ENCODE measurements at regions not wholly inside any gene's neighbourhood (a gene's known extent, or its start where the extent isn't known, plus 50 kb on each side); places are given as distances from the start of the nearest gene placed in this dataset.
"Not testable (repeated sequence)": the region's sequence is repeated elsewhere in the genome, so short reads cannot be mapped to it uniquely, and the experiment has no call there.

DNA sequence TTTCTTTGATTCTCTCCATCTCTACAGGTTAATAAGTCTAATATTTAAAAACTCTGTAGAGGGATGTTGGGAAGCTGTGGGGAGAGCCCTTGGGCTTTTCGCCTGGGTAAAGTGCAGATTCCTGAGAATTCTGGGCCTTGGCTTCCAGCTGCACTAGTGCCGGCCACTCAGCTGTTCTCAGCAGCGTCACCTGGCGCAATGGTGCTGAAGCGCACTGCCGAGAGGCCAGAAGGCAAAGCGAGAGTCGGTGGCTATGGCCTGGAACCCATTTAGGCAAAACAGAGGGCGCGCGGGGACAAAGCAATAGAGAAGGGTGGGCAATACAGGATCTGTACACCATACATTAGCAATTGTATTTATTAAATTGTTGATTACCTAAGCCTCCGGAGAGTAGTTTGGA, 70.8 kb upstream of the FCGR1A start:
- not testable (repeated sequence) for H3K4me3 Mint-ChIP-seq (ENCODE audit: unreplicated experiment)

DNA sequence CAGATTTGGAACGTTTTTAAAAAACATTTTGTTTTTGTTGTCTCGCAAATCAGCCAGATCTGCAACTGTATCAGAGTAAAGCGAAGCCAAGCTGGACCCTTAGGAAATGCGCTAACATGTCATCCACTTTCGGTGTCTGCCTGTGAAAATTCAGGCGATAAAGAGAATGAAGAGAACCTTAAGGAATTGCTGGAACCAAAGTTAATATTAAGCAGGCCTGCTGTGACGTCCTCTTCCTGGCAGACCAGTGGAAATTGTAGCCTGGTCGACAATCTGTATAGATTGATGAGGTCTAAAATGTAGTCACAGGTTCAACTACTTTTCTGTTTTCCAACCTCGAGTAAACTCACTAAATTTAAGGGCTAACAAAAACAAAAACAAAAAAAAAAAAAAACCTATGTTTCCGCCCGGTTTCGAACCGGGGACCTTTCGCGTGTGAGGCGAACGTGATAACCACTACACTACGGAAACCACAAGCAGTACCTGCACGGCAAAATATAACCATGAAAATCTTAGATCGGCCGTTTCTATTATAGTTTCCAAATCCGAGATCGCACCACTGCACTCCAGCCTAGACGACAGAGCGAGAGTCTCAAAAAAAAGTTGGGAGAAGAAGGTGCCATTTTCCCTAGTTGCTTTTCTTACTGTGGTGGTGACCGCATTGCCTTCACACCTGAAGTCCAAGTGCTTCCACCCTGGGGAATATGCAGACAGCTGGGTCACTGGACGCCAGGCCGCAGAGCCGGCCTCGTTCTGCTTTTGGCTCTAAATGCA, 70.2 kb upstream of the FCGR1A start:
- not testable (repeated sequence) for H3K27me3 Mint-ChIP-seq (ENCODE audit: unreplicated experiment); H3K36me3 Mint-ChIP-seq (ENCODE audit: unreplicated experiment); H3K9me3 Mint-ChIP-seq (ENCODE audit: unreplicated experiment); H3K4me1 Mint-ChIP-seq (ENCODE audit: low read depth, unreplicated experiment)
- Mint-ChIP-seq H3K27ac (ENCODE audit: unreplicated experiment) (peak overlapping the region; percentile 70), H3K4me3 (ENCODE audit: unreplicated experiment) (peak overlapping the region; percentile 49)
- peak; percentile 21 for DNase-seq

More for the DNA sequence above, 70.8 kb upstream of the FCGR1A start:
- not testable (repeated sequence) for H3K36me3 Mint-ChIP-seq (ENCODE audit: unreplicated experiment); H3K9me3 Mint-ChIP-seq (ENCODE audit: unreplicated experiment); H3K27ac Mint-ChIP-seq (ENCODE audit: unreplicated experiment); H3K4me1 Mint-ChIP-seq (ENCODE audit: low read depth, unreplicated experiment); DNase-seq; H3K27me3 Mint-ChIP-seq (ENCODE audit: unreplicated experiment)

DNA sequence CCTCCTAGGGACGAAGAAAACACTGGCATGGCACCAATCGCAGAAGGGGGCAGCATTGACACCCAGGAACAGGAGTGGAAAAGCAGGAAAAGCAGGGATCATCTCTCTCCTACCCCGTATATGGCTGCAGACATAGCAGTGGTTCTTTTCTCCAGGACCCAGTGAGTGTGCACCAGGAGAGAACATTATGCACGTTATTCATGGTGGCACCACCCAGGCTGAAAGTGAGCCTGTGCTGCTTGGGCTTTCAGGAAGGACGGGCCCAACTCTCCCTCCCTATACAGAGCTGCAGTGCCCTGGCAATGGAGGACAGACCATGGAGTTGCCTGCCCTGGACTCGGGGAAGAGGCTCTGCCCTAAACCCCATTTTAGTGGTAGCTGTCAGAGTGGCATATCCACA, 69.0 kb upstream of the FCGR1A start:
- not testable (repeated sequence) for H3K27ac Mint-ChIP-seq (ENCODE audit: unreplicated experiment); DNase-seq; H3K27me3 Mint-ChIP-seq (ENCODE audit: unreplicated experiment); H3K36me3 Mint-ChIP-seq (ENCODE audit: unreplicated experiment); H3K9me3 Mint-ChIP-seq (ENCODE audit: unreplicated experiment); H3K4me1 Mint-ChIP-seq (ENCODE audit: low read depth, unreplicated experiment)
- peak overlapping the region; percentile 34 for H3K4me3 Mint-ChIP-seq (ENCODE audit: unreplicated experiment)

DNA sequence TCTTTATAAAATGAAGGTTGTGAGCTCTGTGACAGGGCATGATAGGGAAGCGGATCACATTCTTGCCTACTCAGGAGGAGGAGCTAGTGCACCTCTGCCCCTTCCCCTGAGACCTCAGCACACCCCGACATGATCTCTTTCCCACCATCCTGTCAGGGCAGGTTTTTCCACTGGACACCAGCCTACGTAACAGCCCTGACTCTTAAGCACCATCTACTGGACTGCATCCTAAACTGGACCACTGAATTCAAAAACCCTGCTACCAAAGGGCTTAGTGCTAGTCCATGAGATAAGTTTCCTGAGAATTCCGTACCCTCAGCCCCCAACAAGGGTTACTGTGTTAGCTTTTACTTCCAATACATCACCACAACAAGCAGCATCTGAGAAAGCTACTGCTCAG, 68.5 kb upstream of the FCGR1A start:
- H3K4me3 Mint-ChIP-seq (ENCODE audit: unreplicated experiment); H3K27me3 Mint-ChIP-seq (ENCODE audit: unreplicated experiment); H3K27ac Mint-ChIP-seq (ENCODE audit: unreplicated experiment); H3K36me3 Mint-ChIP-seq (ENCODE audit: unreplicated experiment); DNase-seq; H3K4me1 Mint-ChIP-seq (ENCODE audit: low read depth, unreplicated experiment); H3K9me3 Mint-ChIP-seq (ENCODE audit: unreplicated experiment): not testable (repeated sequence)

DNA sequence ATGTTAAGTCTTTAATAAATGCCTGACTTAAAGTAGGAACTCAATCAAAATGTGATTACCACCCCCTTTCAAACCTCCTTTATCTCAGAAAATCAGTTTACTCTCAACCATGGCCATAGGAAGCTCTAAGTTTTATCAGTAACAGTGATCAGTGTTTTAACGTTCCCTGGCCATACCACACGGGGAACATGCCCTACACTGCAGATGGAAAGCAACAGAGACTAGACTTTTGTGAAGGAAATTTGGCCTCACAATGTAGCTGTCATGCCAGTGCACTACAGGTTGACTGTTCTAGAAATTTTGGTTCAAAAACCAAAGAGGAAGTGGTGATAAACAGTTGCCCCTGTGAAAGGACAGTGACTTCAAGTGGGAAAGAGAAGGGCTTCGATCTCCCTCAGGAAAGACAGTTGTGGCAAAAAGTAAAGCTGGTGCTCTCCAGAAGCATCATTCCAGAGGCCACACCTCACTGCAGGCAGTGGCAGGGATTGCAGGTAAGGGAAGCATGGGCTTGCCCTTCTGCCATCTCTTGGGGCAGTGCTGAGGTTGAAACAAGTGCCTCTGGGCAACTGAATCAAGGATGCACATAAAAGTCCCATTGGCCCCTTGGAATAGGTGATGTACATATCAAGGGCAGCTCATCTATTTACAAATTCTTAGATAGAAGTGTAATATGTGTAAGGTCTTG, 57.7 kb upstream of the FCGR1A start:
- H3K4me3 Mint-ChIP-seq (ENCODE audit: unreplicated experiment); H3K4me1 Mint-ChIP-seq (ENCODE audit: low read depth, unreplicated experiment); H3K9me3 Mint-ChIP-seq (ENCODE audit: unreplicated experiment); H3K27ac Mint-ChIP-seq (ENCODE audit: unreplicated experiment); DNase-seq; H3K36me3 Mint-ChIP-seq (ENCODE audit: unreplicated experiment); H3K27me3 Mint-ChIP-seq (ENCODE audit: unreplicated experiment): not testable (repeated sequence)

DNA sequence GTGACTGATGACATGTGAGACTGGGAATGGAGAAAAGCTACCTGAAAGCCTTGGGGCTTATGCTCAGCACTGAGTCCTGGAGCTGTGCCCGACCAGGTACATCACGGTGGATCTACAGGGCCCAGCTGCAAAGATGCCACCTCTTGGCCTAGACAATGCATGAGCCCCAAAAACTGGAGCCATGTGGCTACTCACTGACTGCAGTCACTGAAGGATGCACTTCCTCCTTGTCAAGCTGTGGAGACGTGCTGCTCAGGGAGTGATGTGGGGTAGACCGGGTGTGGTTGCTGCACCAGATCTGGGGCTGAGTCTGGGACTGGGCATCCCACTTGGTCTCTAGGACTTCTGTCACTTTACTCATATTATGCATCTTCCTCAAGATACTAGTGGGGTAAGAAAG, 55.8 kb upstream of the FCGR1A start:
- not testable (repeated sequence) for H3K27ac Mint-ChIP-seq (ENCODE audit: unreplicated experiment); H3K27me3 Mint-ChIP-seq (ENCODE audit: unreplicated experiment); DNase-seq; H3K4me3 Mint-ChIP-seq (ENCODE audit: unreplicated experiment); H3K36me3 Mint-ChIP-seq (ENCODE audit: unreplicated experiment); H3K9me3 Mint-ChIP-seq (ENCODE audit: unreplicated experiment); H3K4me1 Mint-ChIP-seq (ENCODE audit: low read depth, unreplicated experiment)

DNA sequence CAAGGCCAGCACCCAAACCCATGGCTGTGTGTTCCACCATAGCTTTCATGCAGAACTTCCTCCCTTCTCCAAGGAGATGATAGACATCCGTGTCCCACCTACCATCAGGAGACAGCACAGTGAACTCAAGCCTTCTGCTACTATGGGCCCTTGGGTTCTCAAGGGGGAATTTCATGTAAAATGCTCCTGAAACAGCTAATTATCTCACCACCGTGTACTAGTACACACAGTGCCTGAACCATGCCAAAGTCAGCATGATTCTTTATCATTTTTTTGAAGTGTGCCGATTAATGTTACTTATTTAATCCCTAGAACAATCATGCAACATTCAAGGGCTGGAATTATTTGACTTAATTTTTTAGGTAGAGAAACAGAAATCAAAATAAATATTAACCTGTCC, 53.9 kb upstream of the FCGR1A start:
- H3K27me3 Mint-ChIP-seq (ENCODE audit: unreplicated experiment); H3K27ac Mint-ChIP-seq (ENCODE audit: unreplicated experiment); H3K4me1 Mint-ChIP-seq (ENCODE audit: low read depth, unreplicated experiment); H3K36me3 Mint-ChIP-seq (ENCODE audit: unreplicated experiment); DNase-seq; H3K4me3 Mint-ChIP-seq (ENCODE audit: unreplicated experiment); H3K9me3 Mint-ChIP-seq (ENCODE audit: unreplicated experiment): not testable (repeated sequence)
